ENCODE measurements at regions not wholly inside any gene's neighbourhood (a gene's known extent, or its start where the extent isn't known, plus 50 kb on each side); places are given as distances from the start of the nearest gene placed in this dataset.
"Not testable (repeated sequence)": the region's sequence is repeated elsewhere in the genome, so short reads cannot be mapped to it uniquely, and the experiment has no call there.

GRCh38 chr5:122669709-122670108, 105.2 kb upstream of the SNX2 start:
- DNase-seq = not testable (repeated sequence)

- no peak for DNase-seq
Observed at GRCh38 chr5:122673343-122673742, 101.5 kb upstream of the SNX2 start.

GRCh38 chr5:122674385-122674784, 100.5 kb upstream of the SNX2 start:
- DNase-seq = no peak

- no peak for DNase-seq
Observed at GRCh38 chr5:122680623-122681350, 94.1 kb upstream of the SNX2 start.

DNA sequence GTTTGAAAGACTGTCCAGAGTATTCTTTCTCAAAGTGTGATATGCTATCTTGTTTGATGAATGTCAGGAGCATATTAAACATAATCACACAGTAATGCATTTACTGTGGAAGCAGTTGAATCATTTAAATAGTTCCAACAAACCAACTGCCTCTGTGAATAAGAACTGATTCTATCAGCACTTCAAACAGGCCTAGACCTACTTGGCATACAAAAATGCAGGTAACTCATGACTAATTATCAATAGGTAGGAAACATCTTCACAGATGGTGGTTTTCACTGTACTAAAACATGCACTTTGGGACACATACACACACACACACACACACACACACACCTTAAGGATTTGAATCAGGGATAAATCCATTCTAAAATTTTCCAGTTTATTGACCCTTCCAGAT, 91.2 kb upstream of the SNX2 start:
- no peak for DNase-seq

- no peak for DNase-seq
Observed at GRCh38 chr5:122690266-122690665, 84.6 kb upstream of the SNX2 start.

DNA sequence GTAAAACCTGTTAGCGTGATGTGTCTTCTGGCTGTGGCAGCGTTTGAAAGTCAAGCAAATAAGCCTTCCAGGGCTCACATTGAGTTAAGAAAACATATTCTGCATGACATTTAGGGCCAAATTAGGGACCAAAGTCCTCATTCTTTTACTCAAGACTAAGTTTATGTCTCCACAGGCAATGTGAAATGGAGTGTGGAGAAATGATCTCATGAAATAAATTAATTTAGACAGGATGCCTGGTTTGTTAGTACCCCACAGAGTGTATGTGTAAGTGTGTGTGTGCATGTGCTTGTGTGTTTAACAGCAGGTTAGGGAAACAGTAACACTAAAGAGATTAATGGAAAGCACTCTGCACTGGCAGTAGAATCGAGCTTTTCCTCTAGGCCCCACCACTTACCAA, 82.9 kb upstream of the SNX2 start:
- DNase-seq = peak; percentile 11

GRCh38 chr5:122693963-122694362, 80.9 kb upstream of the SNX2 start:
- DNase-seq = no peak

DNA sequence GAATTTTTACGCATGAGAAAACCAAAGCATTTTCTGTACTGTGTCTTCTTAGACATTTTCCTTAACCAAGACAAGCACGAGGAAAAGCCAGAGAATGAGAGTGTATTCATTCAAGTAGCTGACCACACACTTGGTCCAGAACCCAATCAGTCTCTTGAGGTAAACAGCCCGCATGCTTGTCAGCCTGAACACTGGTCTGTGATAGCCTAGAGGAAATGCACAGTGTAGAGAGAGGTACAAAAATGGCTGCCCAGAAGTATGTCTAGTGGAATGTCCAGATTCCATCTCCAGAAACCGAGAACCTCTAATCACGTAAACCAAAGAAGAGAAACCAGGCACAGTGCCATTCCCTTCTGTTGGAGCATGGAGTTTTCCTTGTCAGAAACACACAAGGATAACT, 80.0 kb upstream of the SNX2 start:
- DNase-seq = no peak

GRCh38 chr5:122696735-122697134, 78.1 kb upstream of the SNX2 start:
- DNase-seq = not testable (repeated sequence)

- no peak for DNase-seq
Observed at GRCh38 chr5:122697191-122697590, 77.7 kb upstream of the SNX2 start.

- DNase-seq = no peak
Observed at GRCh38 chr5:122699201-122699600, 75.7 kb upstream of the SNX2 start.

GRCh38 chr5:122701640-122702523, 73.0 kb upstream of the SNX2 start:
- no peak for DNase-seq

- DNase-seq = no peak
Observed at GRCh38 chr5:122702524-122702875, 72.4 kb upstream of the SNX2 start.

GRCh38 chr5:122703203-122703602, 71.7 kb upstream of the SNX2 start:
- DNase-seq = no peak

- peak; percentile 45 for DNase-seq
Observed at GRCh38 chr5:122704247-122705036, 70.4 kb upstream of the SNX2 start.

- no peak for DNase-seq
Observed at GRCh38 chr5:122705851-122706250, 69.0 kb upstream of the SNX2 start.

GRCh38 chr5:122707796-122708195, 67.1 kb upstream of the SNX2 start:
- no peak for DNase-seq

- no peak for DNase-seq
Observed at GRCh38 chr5:122713041-122713440, 61.8 kb upstream of the SNX2 start.

- no peak for DNase-seq
Observed at GRCh38 chr5:122715095-122715494, 59.8 kb upstream of the SNX2 start.

- DNase-seq = no peak
Observed at GRCh38 chr5:122718611-122719010, 56.3 kb upstream of the SNX2 start.

- no peak for DNase-seq
Observed at GRCh38 chr5:122719991-122720746, 54.7 kb upstream of the SNX2 start.
